Astrocyte of the cerebellum (primary cell): ENCODE measurements at regions not wholly inside any gene's neighbourhood (a gene's known extent, or its start where the extent isn't known, plus 50 kb on each side); places are given as distances from the start of the nearest gene placed in this dataset.

Source experiments
- DNase-seq: peaks from one replicate; pipeline ENCODE4 v3.0.0-alpha.2; 2011; ENCODE audit warnings: low read depth
- H3K4me3 ChIP-seq: 2 replicates; pipeline ENCODE4 v1.5.1; 2011; ENCODE audit warnings: mild to moderate bottlenecking, low read depth, low read length, moderate library complexity
- in situ Hi-C: cut with HindIII; loops from 2 replicates; pipeline ENCODE4 v1.10.0; 2017; ENCODE audit warnings: low sequenced_read_pairs
- TF ChIP-seq, protein P1 (sequence below): IDR thresholded peaks from 2 replicates; pipeline ENCODE4 v1.5.1; 2012; ENCODE audit warnings: low read length, low read depth, moderate library complexity, mild to moderate bottlenecking; ENCODE audit errors: missing control alignments

DNA sequence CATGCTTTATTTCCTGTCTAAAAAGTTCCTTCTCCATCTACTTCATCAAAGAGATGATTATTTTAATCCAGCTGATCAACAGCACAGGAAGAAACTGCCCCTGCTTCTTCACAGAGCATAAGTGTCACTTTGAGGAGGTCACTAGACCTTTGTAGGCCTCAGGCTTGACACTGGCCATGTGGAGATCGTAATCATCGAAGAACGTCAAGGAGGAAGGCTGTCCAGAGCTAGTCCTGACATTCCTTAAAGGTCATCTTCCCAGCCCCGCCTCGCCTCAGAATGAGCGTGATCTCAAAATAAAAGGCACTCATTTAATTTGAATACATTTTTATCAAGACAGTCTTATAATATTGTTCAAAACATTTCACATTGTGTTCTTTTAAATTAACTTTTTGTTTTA lies 445.7 kb upstream of the CDH4 start:
- in situ Hi-C loops: no loop called here
- TF ChIP-seq, protein P1, sequence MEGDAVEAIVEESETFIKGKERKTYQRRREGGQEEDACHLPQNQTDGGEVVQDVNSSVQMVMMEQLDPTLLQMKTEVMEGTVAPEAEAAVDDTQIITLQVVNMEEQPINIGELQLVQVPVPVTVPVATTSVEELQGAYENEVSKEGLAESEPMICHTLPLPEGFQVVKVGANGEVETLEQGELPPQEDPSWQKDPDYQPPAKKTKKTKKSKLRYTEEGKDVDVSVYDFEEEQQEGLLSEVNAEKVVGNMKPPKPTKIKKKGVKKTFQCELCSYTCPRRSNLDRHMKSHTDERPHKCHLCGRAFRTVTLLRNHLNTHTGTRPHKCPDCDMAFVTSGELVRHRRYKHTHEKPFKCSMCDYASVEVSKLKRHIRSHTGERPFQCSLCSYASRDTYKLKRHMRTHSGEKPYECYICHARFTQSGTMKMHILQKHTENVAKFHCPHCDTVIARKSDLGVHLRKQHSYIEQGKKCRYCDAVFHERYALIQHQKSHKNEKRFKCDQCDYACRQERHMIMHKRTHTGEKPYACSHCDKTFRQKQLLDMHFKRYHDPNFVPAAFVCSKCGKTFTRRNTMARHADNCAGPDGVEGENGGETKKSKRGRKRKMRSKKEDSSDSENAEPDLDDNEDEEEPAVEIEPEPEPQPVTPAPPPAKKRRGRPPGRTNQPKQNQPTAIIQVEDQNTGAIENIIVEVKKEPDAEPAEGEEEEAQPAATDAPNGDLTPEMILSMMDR: no peak
- no peak for DNase-seq
- no peak overlapping the region for H3K4me3 ChIP-seq

DNA sequence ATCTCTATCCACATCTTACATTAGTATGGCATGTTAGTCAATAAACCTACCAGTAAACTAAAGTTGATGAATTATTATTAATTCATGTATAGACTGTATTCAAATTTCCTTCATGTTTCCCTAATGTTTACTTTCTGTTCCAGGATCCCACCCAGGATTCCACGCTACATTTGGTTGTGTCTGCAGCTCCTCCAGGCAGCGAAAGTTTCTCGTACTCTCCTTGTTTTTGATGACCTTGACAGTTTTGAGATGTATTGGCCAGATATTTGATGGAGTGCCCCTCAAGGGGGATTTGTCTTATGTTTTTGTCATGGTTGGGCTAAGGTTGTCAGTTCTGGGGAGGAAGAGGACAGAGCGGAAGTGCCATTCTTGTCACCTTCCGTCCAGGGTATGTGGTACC lies 445.2 kb upstream of the CDH4 start:
- DNase-seq: no peak
- in situ Hi-C loops: no loop called here
- H3K4me3 ChIP-seq: no peak overlapping the region
- TF ChIP-seq, protein P1: no peak

DNA sequence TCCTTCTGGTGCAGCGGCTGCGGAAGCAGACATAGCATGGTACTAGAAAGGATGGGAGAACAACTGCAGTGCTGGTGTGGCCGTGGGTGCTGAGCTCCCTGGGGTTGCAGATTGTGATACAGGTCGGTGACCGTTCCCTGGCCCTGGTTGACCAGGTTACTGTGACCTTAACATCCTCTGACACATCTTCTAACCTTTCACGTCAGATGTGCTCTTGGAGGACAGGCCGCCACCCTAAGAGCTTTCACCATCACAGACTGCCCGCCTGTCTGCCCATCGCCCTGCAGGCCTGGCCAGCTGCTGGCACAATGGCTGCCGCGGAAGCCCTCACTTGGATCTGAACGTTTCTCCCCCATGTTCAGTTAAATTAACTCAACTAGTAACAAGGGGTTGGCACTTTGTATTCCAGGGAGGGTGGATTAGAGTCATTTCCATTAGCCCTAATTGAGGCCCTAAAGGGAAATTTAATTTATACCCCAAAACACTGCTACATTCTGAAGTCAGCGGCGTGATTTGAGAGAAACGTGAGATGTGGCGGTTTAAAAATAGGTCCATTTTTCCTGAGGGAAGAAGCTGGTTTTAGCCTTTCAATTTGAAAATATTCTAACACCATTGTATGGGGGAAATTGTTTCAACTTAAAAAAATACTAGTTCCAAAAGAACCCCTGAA lies 443.9 kb upstream of the CDH4 start:
- no peak overlapping the region for H3K4me3 ChIP-seq
- DNase-seq: no peak
- TF ChIP-seq, protein P1: no peak
- in situ Hi-C loops: no loop called here

DNA sequence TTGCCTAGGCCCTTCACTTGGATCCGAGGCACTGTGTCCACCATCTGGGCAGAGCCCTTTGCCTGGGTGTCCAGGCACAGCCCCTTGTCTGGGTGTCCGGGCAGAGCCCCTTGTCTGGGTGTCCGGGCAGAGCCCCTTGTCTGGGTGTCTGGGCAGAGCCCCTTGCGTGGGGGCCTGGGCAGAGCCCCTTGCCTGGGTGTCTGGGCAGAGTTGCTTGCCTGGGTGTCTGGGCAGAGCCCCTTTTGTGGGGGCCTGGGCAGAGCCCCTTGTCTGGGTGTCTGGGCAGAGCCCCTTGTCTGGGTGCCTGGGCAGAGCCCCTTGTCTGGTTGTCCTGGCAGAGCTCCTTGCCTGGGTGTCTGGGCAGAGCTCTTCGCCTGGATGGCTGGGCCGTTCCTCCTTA lies 443.4 kb upstream of the CDH4 start:
- no peak overlapping the region for H3K4me3 ChIP-seq
- in situ Hi-C loops: no loop called here
- TF ChIP-seq, protein P1: no peak

DNA sequence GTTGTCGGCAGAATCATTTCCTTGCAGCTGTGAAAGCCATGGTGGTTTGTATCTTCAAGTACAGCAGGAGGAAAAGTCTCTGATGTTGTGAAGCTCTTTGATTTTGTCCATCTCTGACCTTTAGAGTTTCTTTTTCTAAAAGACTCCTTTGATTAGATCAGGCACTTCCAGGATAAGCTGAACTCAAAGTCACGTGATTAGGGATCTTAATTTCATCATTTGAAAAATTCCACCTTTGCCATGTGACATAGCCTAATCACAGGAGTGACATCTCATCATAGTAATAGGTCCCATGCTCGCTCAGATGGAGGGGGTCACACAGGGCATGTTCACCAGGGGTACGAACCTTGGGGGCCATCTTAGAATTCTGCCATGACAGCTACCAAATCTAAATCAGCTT lies 441.5 kb upstream of the CDH4 start:
- in situ Hi-C loops: no loop called here
- TF ChIP-seq, protein P1: no peak
- no peak for DNase-seq
- H3K4me3 ChIP-seq: no peak overlapping the region

More for the DNA sequence above, 443.4 kb upstream of the CDH4 start:
- no peak for DNase-seq

DNA sequence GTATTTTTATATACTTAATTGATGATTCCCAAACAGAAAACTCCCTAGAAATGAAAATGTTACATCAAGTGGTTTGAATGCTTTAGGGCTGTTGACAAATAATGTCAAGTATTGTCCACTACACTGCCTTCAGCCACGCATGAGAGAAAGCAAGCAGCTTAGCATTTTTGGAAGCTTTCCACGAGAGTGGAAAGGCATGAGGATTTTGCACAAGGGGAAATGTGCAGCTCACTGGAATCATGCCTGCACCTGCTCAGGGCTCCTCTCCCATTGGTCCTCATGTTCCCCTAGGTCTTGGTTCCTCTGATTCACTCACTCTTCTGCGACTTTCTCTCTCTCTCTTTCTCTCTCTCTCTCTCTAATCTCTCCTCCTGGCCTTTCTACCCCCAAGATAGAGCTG lies 439.5 kb upstream of the CDH4 start:
- no peak overlapping the region for H3K4me3 ChIP-seq
- TF ChIP-seq, protein P1: no peak
- DNase-seq: no peak
- in situ Hi-C loops: no loop called here

DNA sequence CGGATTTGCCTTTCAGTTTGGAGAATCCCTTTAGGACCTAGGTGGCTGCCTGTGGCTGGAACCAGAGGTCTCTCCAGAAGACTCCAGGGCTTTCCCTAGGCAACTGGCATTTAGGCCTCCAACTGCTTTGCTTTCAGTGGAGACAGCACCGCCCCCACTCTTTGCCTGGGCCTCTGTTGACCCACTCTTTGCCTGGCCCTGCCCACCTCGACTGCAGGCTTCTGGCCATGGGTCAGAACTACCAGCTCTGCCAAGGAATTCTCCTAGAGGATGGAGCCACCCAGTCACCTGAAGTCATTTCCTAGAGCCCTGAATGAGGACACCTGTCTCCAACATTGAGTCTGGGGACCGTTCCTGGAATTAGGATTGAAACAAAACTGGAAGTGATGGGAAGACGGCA lies 439.0 kb upstream of the CDH4 start:
- in situ Hi-C loops: no loop called here
- TF ChIP-seq, protein P1: no peak
- no peak for DNase-seq
- H3K4me3 ChIP-seq: no peak overlapping the region
